NCI-H226 (cell line): ENCODE measurements at regions not wholly inside any gene's neighbourhood (a gene's known extent, or its start where the extent isn't known, plus 50 kb on each side); places are given as distances from the start of the nearest gene placed in this dataset.
A peak's percentile ranks its signal among the peaks of the same experiment; 100 is the strongest.
"Not testable (repeated sequence)": the region's sequence is repeated elsewhere in the genome, so short reads cannot be mapped to it uniquely, and the experiment has no call there.

ENCODE experiments used
- DNase-seq: peaks from one replicate; pipeline ENCODE4 v3.0.0-alpha.2; 2015

DNA sequence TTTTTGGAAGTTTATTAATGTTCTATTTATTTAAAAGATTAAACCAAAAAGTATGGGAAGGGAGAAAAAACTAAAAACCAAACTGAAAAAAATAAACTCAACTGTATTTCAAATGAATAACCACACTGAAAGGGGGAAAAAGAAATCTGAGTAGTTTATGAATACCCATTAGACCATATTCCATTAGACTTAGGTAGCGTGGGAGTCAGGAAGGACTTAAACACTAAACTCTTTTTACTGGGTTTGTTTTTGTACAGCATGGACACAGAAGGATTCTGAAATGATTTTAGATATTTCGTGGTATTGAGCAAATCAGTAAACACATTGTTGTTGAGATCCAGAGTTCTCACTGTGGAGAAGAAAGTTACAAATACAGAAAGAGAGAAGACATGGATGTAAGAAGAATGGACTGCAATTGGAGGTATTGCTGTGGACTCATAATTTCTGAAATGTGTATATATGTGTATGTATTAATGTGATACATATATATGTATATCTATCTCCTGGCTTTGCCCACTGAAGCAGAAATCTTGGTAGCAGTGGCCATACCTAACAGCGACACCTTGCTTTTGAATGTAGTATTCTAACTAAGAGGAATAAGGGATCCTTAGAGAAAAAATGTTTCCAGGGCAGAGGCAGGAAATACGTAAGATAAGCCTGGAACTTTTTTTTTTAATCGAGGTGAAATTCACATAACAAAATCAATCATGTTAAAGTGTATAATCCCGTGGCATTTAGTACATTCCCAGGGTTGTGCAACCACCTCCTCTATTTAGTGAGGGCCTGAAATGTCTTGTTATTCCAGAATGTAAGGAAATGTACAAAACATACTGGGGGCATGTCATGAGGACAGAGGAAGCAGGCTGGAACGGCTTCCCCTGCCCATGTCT is 228.8 kb downstream of the SMARCA2 start:
- peak; percentile 64 for DNase-seq

GRCh38 chr9:2247340-2247739 is 232.2 kb downstream of the SMARCA2 start:
- no peak for DNase-seq

- DNase-seq: no peak
Observed at GRCh38 chr9:2248768-2249265, 233.7 kb downstream of the SMARCA2 start.

DNA sequence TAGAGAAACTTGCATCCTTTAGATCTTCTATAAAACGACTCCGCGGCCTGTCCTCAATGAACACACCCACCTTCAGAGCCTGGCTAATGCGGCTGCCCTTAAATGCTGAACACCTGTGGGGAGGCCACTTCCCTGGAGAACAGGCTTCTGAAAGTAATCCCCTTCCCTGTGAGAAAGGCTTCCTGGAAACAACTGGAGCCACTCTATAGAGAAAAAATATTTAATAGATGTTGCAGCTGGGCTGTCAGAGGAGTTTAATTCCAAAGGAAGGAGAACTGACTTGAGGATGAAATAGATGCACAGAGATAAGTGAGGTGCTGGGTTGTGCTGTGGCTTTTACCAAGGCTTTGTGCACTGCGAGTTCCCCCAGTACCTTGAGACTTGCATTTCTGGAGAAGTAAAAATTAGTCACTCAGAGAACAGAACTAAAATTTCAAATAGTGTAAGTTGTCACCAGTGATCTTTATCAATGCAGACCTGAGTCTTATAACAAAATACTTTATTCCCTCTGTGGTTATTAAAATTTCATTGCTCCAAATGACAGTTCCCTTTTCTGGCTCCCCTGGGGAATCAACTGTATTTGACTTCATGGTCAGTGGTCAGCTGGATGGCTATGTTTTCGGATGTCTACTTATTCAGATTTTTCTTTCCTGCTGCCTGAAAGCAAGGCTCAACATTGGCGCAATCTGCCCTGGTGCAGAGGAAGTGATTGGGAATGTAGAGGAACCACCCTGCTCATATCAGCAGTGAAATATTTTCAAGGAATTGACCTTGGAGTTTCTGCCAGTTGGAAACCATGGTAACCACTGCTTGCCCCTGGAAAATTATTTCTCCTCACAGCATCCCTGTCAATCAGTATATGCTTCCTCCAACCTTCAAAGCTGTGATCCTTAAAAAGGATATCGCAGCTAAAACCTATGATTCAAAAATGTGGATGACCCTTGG is 238.8 kb downstream of the SMARCA2 start:
- DNase-seq: no peak

- no peak for DNase-seq
Observed at GRCh38 chr9:2255128-2255527, 240.0 kb downstream of the SMARCA2 start.

- DNase-seq: no peak
Observed at GRCh38 chr9:2257248-2257929, 242.2 kb downstream of the SMARCA2 start.

GRCh38 chr9:2260417-2261306 is 245.5 kb downstream of the SMARCA2 start:
- DNase-seq: no peak

DNA sequence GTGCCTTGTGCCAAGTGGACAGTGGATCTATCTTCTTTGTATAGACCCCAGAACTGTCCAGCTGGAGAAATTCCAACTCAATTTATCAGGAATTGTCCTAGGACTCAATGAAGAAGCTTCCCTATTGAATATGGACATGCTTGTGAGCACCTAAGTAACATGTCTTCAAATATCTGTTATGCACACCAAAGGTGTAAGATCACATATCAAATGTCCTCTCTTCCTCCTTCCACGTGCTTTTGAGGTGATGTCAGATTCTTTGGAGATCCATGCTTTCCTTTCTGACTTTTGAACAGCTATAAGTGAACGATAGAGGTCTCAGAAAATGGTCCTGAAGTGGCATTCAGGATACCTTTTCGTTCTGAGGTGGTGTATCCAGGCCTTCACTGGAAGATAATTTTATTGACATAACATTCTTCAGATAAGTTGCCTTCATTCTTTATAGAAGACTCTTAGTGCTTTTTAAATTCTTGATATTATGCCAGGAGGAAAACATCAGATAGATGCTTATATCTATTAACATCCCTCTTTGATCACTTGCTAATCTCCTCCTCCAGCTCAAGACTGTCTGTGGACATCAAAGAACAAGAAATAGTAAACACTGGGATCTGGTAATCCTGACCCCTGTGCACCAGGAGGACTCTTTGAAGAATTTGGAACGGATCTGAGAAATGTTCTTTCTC is 246.4 kb downstream of the SMARCA2 start:
- peak; percentile 23 for DNase-seq

DNA sequence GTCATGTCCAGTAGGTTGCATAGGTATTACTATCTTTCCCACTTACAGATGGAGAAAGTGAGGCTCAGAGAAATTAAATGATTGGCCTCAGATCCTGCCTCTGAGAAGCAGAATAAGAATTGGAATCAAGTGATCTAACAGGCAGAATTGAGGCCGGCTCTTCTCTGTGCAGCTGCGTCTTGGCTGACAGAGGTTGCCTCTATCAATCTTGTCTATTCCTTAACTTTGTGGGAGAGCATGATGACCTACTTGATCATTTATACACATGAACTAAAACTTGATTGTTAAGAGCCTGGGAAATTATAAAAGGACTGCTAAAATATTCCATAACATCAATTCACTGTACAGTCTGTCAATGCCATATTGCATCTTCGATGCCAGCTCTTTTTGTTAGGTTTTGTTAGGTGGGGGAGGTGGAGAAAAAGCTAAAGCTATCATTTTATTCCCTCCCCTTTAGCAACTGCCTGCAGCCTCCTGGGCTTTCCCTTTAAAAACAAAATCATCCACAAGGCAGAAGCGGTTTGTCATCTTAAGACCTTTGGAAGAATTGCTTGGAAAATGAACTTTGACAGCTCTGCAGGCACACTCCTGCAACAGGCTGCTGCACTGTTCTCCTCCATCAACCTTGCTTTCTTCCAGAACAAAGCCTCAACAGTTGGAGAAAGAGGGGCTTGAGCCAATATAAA is 247.4 kb downstream of the SMARCA2 start:
- DNase-seq: no peak

- no peak for DNase-seq
Observed at GRCh38 chr9:2263111-2263510, 248.0 kb downstream of the SMARCA2 start.

- DNase-seq: no peak
Observed at GRCh38 chr9:2263665-2264064, 248.5 kb downstream of the SMARCA2 start.

GRCh38 chr9:2264081-2264480 is 248.9 kb downstream of the SMARCA2 start:
- no peak for DNase-seq

DNA sequence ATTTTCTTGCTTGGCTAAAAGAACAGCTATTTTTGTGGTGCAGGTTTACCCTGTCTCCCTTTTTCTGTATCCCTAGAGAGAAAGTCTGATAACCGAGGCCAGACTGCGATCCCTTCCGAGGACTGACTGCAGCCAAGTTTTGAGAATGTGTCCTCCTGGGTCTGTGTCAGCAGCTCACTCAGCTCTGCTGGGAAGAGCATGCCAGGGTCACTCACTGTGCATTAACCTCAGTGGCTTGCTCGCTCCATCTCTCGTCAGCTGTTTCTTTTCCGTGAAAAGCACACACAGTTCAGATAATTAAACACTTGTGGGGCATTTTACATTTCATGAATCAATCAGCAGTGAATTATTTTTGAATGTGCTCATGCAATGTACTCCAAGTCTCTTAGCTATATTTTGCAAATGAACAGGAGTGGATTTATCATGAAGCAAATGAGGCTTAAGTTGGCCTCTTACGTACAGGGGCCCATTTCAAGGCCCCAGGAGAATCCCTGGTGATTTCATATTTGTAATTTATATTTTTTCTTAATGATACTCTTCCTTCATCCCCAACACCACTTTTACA is 252.1 kb downstream of the SMARCA2 start:
- DNase-seq: no peak

- no peak for DNase-seq
Observed at GRCh38 chr9:2269778-2270177, 254.6 kb downstream of the SMARCA2 start.

DNA sequence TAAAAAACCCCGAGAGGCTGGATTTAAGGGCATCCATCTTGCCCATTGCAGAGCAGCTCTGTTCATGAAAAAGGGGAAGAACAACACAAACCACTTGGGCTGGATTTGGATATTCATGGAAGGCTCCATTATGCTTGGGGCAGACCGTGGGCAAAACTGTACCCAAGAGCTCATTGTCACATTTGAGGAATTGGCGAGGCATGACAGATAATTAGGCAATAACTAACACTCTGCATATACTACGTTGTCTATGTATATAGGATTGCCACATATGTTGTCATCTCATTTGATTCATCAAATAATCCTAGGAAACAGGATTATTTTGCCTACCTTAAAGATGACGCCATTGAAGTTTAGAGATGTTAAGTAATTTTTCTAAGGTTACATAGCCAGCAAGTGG is 255.4 kb downstream of the SMARCA2 start:
- DNase-seq: no peak

DNA sequence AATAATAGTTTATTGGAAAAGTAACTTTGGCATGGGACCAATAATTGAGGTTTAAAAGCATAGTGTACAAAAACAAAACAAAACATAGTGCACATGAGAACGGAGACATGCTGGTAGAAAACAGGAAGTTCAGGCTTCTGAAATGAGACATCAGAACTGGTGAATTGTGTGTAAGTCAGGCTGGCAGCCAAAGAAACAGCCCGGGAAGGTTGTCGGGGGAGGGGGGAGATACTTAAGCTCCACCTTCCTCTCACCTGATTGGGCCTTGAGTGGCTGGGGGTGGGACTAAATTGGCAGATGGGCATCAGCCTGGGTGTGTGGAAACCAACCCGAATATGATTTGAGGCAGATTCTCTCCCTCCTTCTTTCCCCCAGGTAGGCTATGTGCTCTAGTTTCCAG is 256.3 kb downstream of the SMARCA2 start:
- DNase-seq: peak; percentile 21

- DNase-seq: no peak
Observed at GRCh38 chr9:2274762-2275161, 259.6 kb downstream of the SMARCA2 start.

DNA sequence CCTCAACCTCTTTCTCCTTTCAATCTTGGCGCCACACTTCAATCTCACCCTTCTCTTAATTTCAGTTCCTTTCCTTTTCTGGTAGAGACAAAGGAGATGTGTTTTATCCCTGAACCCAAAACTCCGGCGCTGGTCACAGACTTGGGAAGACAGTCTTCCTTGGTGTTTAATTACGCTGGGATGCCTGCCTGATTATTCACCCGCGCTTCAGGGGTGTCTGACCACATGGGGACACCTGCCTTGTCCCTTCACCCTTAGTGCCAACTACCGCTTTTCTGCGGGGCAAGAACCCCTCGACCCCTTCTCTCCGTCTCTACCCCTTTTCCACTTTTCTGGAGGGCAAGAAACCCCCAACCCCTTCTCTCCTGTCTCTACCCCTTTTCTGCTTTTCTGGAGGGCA is 261.1 kb downstream of the SMARCA2 start:
- no peak for DNase-seq

GRCh38 chr9:2277133-2277532 is 262.0 kb downstream of the SMARCA2 start:
- not testable (repeated sequence) for DNase-seq

DNA sequence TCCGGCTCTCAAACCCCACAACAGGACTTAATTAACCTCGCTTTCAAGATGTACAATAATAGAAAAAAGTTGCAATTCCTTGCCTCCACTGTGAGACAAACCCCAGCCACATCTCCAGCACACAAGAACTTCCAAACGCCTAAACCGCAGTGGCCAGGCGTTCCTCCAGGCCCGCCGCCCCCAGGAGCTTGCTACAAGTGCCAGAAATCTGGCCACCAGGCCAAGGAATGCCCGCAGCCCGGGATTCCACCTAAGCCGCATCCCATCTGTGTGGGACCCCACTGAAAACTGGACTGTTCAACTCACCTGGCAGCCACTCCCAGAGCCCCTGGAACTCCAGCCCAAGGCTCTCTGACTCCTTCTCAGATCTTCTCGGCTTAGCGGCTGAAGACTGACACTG is 262.5 kb downstream of the SMARCA2 start:
- DNase-seq: not testable (repeated sequence)
